GM18868 (cell line): ENCODE measurements at regions not wholly inside any gene's neighbourhood (a gene's known extent, or its start where the extent isn't known, plus 50 kb on each side); places are given as distances from the start of the nearest gene placed in this dataset.

Experiments used
- ATAC-seq: cut with Tn5 transposase; IDR thresholded peaks from one replicate; pipeline ENCODE4 v1.9.1; 2021; ENCODE audit warnings: mild to moderate bottlenecking, moderate library complexity; ENCODE audit not compliant: unreplicated experiment

- ATAC-seq = no peak
Observed at GRCh38 chr22:34687116-34687515, 378.8 kb upstream of the ISX start.

DNA sequence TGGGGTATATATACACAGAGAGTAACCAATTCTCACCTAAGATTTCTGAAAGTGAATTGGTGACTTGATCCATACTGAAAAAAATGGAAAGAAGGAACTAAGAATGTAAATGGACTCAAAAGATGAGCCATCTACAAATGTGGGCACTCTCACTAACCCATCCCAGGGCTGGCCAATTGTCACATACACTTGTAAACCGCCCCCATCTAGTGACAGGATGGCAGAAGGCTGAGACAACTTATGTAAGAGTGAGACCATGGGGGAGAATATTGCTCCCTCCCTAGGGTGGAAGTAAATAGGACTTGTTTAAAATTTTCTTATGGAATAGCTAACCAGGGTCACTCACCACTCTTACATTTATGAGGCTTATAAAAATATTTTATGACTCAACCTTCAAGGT lies 377.1 kb upstream of the ISX start:
- ATAC-seq = no peak

DNA sequence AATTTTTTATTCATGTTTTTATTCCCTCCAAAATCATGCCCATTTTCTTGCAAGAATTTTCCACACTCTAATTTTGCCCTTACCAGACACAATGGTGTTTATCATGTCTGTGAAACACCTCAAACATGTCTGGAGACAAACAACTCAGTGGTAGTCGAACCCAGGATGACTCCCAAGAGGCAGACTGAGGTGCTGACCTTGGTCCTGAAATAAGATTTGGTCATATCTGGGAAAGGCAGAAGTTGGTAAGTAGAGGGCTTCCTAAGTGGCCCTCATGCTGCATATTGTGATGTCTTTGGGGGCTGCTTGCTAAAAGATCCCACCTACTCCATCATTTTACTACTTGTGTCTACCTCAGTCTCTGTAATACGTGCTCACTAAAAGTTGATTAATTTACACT lies 369.4 kb upstream of the ISX start:
- ATAC-seq = no peak

DNA sequence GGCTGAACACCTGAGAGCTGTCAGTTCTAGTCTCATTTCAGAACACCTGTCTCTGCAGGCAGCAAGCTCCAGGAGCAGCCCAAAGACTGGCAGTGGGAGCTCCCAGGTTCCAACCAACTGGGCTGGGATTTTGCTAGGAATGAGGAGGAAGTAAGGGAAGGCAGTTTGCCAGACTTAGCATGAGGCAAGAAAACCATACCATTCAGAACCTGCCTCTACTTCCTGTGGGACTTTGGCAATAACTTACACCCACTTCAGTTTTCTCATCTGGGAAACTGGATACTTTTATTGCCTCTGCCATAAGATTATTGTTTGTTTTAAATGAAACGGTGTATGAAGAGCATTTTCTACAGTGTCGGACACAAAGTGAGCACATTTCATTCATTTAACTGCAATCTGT lies 363.7 kb upstream of the ISX start:
- no peak for ATAC-seq

DNA sequence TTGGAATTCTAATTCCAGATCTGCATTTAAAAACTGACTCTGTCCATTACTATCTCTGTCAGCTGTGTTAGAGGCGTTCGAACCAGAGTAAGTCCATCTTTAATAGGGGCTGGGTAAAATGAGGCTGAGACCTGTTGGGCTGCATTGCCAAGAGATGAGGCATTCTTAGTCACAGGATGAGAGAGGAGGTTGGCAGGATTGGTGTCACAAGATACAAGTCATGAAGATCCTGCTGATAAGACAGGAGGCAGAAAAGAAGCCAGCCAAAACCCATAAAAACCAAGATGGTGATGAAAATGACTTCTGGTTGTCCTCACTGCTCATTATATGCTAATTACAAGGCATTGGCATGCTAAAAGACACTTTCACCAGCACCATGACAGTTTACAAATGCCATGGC lies 356.3 kb upstream of the ISX start:
- ATAC-seq = no peak

DNA sequence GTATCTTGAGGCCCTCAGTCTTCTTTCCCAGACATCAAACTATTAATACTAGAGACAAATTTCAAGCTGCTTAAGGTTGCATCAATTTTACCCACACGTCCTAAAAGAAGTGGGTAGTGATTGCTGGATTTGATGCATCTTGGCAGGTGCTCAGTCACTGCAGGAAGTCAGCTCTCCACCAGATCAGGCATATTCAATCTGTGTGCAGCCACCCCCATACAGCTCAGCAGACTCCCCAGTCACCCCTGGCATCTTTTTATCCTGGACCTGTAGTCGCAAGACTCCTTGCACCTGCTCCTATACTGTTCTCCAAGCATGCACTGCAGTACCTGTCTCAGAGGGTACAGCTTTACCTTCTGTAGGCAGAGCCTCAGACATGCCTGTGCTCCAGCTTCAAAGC lies 343.1 kb upstream of the ISX start:
- ATAC-seq = no peak

DNA sequence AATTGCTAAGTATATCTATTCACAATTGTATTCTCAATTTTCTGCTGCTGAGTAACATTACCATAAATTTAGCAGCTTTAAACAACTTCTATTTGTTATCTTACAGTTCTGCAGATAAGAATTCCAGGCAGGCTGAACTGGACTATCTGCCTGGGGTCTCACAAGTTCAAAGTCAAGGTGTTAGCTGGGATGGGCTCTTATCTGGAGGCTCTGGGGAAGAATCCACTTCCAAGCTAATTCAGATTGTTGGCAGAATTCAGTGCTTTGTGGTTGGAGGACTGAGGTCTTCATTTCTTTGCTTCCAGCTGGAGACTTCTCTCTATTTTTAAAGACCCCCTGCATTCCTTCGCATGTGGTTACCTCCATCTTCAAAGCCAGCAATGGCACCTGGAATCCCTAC lies 329.9 kb upstream of the ISX start:
- no peak for ATAC-seq

DNA sequence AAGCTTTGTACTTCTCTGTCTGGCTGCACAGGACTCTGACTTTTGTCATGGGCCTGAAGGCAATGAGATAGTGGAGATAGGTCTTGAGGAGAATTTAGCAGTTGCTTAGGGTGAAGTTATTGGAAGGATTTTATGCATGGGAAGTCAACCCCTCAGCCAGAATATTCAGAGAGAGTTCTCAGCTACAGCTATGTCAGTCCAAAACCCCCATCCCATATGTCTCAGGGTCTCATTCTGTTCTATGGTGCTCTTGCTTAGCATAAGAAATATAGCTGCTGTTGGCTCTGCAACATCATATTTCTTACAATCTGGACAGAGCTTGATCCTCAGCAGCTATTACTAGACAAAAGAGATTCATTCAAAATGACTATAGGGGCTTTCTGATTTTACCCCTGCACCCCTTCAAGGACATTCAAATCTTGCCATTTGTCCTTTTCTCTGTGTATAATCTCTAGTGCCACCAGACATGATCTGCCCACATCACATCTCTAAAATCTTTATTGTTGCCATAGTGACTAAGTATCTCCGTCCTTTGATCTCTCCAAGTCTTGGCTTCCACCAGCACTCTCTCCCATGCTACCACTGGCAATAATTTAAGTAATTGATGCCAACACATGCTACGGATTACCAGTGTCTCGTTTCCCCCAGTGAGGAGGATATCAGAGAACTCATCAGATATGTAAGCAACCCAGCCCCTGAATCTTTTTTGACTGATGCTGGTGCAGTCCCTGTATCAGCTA lies 327.1 kb upstream of the ISX start:
- no peak for ATAC-seq

- no peak for ATAC-seq
Observed at GRCh38 chr22:34743110-34743751, 322.7 kb upstream of the ISX start.

- no peak for ATAC-seq
Observed at GRCh38 chr22:34760276-34761008, 305.5 kb upstream of the ISX start.

DNA sequence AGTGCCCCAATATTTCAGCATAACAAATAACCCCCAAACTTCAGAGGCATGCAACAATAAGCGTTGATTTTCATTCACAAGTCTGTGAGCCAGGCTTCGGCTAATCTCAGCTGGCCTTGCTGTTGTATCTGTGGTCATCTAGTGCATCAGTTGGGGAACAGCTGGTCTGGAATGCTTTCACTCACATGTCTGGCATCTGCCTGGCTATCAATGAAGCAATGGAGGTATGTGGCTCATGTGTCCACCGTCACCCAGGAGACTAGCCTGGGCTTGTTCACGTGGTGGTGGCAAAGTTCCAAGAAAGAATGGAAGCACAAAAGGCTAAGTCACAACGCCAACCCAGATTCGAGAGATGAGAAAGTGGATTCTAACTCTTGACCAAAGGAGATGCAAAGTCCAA lies 304.8 kb upstream of the ISX start:
- ATAC-seq = no peak

- ATAC-seq = no peak
Observed at GRCh38 chr22:34763496-34763895, 302.5 kb upstream of the ISX start.

DNA sequence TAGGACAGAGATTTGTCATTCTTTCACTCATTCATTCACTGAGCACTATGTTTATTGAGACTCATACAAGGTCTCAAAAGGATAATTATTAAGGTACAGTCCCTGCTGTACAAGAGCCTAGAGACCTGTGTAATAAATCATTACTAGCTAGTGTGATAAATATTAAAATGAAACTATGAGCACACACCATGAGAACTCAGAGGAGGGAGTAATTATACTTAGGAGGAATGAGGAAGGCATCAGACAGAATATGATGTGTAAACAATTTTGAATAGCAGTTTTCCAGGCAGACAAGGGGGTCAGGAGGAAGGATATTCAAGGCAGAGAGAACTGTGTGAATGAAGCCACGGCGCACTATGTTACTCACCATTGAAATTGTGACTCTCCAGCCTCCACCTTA lies 300.8 kb upstream of the ISX start:
- ATAC-seq = no peak

DNA sequence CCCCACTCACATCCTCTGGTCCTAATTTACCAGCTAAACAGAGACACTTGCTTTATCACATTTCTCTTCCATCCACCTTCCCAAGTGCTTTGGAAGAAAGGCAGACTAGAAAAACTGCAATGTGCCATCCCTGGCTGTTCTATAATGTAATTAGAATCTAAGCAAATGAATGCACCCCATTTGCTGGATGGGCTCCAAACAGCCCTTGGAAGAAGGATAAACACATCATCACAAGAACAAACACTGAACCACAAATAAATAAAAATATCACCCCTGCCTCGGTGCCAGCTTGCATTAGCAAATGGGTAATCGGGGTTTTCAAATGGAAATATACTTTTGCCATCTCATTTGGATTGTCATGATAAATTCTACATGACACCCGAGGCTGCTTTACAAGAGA lies 296.6 kb upstream of the ISX start:
- no peak for ATAC-seq

- no peak for ATAC-seq
Observed at GRCh38 chr22:34776817-34777216, 289.1 kb upstream of the ISX start.

- ATAC-seq = no peak
Observed at GRCh38 chr22:34781681-34782080, 284.3 kb upstream of the ISX start.

GRCh38 chr22:34783436-34783835 lies 282.5 kb upstream of the ISX start:
- no peak for ATAC-seq

DNA sequence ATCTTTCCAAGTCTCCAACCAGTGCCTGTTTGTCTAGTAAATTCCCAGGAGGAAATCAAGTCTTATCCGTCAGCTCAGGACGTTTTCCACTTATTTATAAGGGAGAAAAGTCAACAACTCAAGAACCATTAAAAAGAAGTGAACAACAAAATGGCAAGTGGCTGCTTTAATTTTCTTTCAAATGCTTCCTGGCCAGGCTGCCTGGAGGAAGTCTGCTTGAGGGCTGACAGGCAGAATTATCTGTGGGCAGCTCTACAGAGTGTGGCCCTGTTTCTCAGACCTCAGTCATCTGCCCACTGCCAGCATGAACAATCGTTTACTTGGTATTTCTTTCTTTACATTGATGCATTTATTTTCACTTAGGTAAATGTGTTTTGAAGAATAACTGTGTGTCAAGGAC lies 281.9 kb upstream of the ISX start:
- no peak for ATAC-seq

GRCh38 chr22:34797826-34798225 lies 268.1 kb upstream of the ISX start:
- ATAC-seq = no peak

DNA sequence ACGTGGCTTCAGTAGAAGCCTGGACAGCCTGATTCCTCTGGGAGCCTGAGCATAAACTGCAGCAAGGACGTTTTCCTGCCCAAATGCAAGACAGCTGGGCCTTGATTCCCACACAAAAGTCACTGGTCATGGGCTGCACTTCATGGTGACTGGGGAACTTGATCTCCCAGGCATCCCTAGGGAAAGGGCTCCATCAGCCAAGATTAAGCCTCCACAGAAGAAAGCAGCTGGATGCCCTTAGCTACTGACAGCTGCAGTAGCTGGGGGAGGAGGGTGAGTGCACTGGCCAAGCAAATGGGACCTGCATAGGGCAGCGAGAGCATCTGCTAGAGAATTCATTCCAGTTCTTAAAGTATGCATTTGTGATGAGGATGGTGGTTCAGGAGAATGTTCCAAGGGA lies 267.4 kb upstream of the ISX start:
- no peak for ATAC-seq

DNA sequence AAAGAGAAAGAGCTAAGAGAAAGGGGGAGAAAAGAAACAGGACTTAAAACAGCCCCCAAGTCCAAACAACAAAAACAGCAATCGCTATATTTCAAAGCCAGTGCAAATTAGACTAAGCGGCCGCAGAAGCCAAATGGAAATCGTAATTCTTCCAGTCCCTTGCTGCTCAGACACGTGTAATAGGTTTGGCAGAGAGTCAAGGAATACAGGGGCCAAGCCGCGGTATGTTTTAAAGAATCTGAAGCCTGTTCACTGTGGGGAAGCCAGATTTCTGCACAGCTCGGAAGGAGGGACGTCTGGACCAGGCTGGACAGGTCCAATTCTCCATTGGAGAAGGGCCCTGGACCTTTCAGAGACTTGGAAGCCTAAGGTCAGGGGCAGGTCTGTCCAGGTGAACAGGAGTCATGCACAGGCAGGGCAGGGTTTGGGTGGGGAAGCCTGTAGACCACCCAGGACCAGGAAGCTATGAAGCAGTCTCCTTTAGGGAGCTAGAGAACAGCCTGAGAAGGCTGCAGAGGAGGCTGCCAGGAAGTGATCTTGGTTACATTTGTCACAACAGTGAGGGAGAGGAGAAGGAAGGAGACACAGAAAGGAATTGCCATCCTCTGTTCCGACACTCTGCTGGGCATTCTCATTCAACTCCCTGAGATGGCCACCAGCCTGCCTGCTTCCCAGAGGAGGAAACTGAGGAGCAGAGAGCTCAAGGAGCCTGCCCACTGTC lies 265.5 kb upstream of the ISX start:
- ATAC-seq = no peak

DNA sequence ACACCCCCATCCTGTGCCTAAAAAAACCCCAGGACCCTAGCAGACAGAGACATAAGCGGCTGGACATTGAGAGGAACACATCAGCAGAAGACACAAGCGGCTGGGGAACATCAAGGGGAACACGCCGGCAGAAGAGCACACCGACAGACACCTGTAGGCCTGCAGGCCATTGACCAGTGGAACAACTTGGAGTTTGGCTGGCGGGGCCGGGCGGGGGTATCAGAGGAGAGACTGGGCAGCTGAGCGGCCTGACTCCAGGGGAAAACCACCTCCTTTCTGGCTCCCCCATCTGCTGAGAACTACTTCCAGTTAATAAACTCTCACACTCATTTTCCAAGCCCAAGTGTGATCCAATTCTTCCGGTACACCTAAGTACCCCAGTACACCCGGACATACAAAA lies 264.7 kb upstream of the ISX start:
- ATAC-seq = no peak
